CD4-positive, alpha-beta T cell treated with Interleukin-10 for 1 hour (primary cell): ENCODE measurements at regions not wholly inside any gene's neighbourhood (a gene's known extent, or its start where the extent isn't known, plus 50 kb on each side); places are given as distances from the start of the nearest gene placed in this dataset.
"Not testable (repeated sequence)": the region's sequence is repeated elsewhere in the genome, so short reads cannot be mapped to it uniquely, and the experiment has no call there.

Source experiments
- DNase-seq: peaks from one replicate; pipeline ENCODE4 v3.0.0-alpha.2; 2020

DNA sequence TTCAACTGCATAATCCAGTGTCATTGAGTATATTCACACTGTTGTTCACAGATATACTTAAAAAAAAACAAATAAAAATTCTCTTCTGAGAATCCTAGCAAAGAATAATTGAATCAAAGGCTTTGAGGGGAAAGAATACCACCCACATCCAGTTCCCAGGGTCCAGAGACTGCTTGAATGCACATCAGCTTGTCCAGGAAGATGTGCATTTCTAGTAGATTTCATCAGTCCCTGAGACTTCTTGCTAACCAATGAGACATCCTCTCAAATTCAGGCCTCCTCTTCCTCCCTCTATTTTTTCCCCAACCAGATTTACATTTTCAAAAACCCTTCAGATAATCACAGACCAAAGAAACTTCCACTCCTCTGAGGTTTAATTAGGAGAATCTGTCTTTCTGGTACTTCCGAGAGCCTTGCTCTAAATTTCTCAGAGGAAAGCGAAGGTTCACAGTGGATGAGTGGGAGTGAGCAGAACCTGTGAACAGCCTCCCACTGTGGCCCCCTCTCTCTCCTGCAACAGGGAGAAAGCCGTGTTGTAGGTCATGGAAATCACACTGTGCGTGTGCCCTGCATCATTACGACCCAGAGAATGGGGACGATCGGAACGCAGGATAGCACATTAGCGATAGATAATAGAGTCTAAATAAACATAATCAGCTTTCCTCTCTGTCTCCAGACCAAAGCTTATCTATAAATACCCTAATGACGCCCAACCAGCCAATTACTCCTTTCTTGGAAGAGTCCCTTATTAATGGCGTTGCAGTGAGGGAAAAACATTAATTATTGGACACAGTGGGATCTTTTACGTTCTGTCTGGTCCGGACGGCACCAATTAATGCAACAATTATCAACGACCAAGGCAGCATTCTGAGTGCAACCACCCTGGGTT, 212.5 kb downstream of the EMX2 start:
- DNase-seq, result no peak

DNA sequence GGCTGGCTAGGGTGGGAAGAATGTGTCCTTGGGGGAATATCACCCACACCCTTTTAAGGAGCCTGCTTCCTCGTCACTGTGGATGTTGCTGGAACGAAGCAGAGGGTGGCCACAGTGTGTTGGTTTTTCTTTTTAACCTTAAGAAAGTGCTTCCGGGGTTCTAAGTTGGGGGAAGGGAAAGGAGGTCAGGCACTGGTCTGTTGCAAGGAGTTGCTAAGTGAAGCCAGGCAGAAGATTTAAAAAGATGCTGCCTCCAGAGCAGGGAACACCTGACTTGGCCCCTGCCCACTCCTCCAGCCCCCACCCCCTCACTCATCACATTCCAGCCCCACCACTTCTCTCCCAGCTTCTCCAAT, 213.1 kb downstream of the EMX2 start:
- DNase-seq, result no peak

DNA sequence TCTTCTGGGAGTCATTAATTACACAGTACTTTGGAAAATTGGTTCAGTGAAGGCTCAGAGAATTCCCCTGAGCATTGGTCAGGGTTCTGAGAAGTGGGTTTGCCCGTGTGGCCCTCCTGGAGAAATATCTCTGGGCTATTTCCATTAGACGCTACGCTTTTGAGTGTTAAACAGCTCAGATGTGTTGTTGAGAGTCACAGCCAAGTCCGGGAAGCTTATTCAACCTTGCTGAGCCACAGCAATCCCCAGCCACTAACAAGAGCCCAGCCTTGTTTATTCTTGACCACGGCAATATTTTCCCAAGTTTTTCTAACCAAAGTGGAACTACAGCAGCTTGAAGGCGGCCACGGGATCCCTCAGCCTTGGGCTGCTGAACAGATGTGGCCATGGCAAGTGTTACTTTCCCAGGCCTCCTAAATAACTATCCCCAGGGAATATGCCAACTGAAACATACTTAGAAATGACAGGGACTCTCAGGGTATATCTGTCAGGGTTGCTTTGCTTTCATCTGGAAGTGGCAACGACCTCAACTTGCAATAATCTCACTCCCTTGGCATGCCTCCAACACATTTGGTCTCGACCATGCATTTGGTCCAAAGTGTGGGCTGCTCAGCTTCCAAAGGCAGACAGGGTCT, 214.7 kb downstream of the EMX2 start:
- no peak for DNase-seq

DNA sequence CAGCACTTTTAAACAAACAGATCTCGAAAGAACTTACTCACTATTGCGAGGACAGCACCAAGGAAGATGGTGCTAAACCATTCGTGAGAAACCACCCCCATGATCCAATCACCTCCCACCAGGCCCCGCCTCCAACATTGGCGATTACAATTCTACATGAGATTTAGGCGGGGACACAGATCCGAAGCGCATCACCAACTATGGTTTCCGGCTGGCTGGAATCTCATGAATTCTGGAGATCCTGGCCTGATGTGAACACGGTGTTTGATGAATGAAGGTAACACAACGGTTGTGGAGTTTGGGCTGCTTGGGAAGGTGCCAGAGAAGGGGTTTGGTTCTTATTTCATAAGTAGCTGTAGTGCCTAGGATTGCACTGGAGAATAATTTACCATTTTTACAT, 216.7 kb downstream of the EMX2 start:
- no peak for DNase-seq

DNA sequence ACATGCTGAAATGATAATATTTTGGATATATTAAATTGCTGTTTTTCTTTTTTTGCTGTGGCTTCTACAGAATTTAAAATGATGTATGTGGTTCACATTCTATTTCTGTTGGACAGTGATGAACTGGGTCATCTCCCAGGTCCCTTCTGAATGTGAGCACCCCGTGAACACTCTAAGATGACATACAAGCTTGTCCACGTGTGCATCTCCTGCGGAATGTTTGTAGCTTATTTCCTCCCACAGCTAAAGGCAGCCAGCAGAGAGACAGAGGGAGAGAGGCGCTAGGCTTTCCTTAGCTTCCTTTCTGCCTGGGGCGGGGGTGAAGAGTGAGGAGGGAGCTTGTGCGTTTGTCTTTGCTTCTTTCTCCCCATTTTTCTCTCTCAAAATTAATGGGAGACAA, 219.1 kb downstream of the EMX2 start:
- DNase-seq, result no peak

DNA sequence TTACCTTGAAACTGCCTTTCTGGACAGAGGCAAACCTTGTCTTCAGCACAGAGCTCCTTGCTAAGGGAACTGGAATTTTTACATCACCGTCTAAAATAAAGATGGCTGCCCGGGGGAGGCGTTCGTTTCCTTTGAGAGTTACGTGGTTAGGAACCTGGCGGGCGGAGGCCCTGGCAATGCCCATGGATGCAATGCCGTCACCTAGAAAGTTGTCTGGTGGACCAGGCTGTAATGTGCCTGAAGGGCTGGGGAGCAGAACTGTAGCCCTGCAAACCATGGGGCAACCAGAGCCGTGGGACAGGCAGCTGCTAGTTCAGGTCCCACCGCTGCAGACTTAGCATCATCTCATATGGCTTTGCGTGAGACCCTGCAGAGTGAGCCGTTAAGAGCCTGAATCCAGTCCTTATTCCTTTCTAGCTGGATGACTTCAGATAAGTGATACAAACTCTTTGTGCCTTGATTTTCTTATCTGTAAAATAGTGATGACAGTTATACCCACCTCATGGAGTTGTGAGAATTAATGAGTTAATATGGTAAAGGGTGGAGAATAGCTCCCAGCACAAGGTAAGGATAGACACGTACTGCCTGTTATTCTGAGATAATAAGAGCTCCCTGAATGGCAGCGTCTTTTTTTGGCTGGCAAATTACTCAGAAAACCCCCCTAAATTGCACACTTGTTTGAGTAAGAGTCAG, 219.7 kb downstream of the EMX2 start:
- DNase-seq, result no peak

DNA sequence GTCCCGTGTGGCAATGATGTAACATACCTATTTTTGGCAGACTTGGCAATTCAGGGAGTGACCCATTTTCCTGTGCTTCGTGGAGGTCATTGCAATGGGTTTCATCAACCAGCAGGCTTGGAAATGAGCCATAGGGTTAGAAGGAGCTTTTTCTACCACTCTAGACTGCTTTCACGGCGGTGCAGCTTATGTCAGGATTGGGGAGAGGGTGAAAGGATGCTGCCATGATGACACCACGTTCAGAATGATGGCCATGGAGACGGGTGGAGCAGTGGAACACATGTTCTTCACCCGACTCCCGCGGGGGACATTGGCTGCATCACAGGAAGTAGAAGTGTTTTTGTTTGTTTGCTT, 220.2 kb downstream of the EMX2 start:
- DNase-seq, result no peak

DNA sequence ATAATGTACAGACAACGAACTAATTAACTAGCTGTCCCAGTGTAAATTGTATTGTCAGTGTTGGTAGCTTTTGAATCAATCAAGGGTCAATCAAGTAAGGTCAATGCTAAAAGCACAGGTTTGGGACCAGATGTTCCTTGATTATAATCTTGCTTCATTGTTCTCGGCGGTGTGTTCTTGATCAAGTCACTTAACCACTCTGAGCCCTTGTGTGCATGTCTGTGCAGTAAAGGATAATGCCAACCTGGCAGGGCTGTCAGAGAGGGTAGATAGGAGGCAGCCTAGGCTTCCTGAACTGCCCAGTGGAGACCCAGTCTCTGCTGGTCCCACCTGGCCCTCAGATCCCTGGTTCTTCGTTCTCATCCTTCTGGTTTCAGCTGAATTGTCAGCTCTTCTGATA, 221.0 kb downstream of the EMX2 start:
- DNase-seq, result no peak

DNA sequence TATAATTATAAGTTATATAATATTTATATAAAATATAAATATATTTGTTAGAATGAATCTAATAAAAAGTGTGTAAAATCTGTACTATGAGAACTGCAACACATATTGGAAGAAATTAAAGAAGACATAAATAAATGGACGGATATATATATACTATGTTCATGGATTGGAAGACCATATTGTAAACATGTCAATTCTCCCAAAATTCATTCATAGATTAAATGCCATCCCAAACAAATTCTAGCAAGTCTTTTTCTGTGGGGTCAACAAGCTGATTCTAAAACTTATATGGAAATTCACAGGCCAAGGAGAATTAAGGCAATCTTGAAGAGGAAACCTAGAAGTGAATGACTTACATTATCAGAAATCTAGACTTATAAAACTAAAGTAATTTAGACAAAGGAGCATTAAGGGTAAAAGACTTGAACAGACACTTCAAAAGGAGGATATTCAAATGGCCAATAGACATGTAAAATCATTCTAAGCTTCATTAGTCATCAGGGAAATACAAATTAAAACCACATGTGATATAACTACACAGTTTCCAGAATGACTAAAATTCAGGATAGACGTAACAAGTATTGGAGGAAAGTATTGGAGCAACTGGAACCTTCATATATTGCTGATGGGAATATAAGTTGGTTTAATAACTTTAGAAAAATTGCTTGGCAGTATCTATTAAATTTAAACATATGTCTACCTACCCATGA, 225.9 kb downstream of the EMX2 start:
- no peak for DNase-seq

DNA sequence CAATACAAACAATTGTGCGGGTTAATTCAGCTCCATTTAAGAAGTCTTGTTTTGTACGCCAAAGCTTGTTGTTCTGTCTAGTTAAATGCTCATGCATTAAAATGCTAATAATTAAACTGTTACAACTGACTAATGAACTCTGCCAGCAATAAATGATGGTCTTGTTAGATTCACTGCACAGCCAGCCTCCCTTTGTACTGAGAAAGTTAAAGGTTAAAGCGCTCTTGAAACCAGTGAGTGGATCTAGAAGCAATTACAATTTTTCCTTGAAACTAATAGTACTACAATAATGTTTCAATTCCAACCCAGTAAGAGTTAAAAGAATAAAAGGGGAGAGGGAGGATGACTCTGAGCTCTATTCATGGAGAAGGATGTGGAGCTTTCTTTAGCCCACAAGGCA, 233.0 kb downstream of the EMX2 start:
- DNase-seq, result no peak

DNA sequence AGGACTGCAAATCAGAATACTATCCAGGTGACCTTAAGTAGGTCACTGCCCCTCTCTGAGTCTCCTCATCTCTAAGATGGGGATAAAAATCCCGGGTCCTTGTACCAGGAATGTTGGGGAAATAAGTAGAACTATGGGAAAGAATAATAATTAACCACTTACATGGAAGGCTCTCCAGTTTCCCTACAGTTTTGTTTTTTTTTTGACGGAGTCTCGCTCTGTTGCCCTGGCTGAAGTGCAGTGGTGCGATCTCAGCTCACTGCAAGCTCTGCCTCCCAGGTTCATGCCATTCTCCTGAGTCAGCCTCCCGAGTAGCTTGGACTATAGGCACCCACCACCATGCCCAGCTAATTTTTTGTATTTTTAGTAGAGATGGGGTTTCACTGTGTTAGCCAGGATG, 234.7 kb downstream of the EMX2 start:
- not testable (repeated sequence) for DNase-seq

DNA sequence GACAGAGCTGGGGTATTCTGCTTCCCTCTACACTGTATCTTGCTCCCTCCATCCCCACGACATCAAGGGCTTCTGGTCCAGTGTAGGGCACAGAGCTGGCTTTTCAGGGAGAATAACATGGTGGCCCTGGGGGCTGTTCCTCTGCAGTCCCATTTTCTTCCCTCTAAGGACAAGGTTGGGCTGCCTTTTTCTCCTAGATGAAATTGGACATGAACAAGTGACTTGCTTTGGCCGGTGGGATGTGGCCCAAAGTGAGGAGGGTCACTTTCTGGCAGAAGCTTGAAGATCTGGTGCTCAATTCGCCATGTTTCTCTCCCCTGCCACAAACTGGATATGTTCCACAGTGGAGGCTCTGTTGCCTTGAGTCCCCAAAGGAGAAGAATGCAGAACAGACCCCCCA, 235.7 kb downstream of the EMX2 start:
- DNase-seq, result no peak

DNA sequence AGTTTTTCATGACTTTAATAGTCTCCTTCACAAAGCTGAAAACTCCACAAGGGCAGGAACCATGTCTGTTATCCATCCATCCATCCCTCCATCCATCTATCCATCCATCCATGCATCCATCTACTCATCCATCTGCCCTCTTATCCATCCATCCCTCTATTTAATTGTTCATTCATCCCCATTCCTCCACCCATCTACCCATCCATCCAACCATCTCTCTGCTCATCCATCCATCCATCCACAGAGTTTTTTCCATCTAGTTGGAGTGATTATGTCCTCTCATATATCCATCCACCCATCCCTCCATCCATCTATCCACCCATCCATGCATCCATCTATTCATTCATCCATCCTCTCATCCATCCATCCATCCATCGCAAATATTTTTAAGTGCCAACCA, 237.9 kb downstream of the EMX2 start:
- DNase-seq, result no peak

DNA sequence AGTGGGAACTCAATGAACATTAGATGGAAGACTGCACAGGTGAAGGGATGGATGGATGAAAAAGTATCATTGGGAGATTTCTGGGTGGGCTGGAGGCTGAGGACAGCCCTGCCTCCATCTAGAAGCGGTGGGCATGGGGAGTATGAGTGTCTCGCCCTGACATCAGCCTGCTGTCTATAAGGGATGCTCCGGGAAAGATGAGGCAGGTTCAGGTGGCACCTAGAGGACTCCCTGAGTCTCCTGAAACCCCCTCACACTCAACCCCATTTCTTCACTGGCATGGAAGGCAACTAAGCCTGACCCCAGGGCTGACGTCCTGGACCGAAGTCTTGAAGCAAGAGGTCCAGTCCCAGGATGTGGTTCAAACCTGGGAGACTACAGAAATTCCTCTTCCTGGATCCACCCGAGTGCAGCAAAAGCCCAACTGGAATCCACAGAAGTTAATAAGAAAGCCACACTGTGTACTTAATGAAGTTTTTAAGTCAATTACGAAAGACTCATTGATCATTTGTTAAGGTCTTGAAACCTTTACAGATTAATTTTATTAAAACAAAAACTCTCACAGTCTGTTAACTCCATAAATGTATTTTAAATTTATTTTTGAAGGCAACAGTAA, 238.8 kb downstream of the EMX2 start:
- DNase-seq, result no peak

DNA sequence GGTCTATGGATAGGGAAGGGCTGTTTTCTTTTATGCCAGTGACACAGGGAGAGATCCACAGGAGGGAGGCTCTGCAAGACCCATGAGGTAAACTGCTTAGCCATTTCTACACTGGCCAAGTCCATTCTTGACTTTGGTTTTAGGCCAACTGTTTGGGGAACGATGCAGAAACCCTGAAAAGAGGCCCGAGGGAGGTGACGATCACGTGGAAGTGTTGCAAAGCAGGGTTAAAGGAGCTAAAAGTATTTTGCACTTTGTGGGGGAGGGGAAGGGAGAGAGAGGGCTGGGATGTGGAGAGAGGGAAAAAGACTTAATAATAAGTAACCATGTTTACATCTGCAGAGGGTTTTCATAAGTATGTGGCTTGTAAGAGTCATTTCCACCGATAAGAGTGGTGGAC, 239.7 kb downstream of the EMX2 start:
- no peak for DNase-seq

DNA sequence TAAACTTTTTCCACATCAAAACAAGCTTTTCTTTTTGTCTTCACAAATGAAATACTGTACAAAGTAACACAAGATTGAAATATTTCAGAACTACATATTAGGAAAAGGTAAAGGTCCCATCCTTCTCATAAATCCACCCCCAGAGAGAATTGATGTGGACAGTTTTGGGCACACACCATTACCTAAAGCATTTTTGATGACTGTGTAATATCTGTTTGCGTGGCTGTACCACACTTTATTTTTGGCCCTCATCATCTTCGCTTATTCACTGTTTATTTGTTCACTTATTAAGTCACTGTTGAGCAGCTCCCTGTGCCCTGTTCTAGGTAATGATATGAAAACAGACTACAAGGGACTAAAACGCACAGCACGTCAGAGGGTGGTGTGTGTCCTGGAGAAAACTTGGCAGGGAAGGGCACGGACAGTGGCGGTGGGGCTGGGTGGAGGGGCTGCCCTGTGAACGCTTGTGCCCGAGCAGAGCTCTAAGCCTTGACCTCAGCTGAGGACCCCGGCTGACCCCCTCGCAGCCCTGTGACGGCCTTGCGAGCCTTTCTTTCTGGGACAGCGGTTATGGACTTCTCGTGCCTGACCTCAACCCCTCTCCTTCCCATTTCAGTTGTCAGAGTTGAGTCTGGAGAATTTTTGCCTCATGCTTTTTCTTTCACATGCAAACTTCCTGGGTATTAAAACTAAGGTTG, 241.3 kb downstream of the EMX2 start:
- DNase-seq, result no peak

DNA sequence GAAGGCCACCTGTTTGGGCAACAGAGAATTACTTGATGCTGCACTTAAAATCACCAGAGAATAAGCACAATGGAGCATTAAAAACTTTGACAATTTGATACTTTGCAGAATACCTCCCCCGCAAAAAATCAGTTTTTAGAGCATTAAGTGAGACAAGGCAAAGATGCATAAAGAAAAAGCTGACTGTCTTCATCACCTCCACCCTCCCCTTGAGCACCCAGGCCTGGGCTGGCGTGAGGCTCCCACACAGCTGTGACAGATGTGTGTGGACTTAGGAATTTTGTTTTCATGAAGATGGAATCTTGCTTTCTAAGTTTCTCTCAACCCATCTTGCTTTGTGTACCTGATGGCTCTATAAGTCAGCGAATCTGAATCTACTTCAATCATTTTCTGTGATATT, 242.2 kb downstream of the EMX2 start:
- DNase-seq, result no peak

DNA sequence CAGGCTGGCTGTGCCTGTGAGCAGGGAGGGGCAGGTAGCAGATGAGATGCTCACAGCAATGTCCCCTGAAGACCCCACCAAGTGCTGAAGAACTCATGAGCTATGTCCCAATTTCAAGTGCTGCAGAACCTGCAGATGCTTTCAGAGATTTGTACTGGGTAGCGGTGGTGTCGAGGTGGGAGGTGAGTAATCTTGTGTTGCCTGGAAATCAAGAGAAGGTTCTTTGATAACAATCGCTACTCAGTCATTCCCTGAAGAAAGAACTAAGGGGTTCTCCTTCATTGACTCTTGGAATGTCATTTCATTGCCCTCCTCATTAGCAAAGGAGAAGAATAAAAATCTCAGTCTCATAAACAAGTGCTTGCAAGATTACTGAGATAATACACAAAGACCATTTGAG, 246.4 kb downstream of the EMX2 start:
- no peak for DNase-seq

DNA sequence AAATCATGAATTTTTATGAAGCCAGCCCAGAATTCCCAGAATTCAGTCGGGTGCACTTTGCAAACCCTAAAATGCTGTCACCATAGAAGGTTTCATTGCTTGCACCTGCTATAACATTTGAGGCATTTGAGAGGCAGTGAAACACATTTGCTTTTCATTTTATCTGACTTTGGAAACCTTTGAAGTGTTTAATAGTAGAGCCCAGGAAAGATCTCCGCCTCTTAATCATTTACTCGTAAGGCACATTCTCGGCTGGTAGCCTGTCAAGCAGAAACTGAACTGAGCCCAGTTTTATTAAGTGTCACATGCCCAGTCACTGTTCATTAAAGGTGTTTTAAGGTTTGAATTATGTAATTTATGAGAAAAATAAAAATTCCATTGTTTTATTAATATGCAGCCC, 247.6 kb downstream of the EMX2 start:
- DNase-seq, result no peak

DNA sequence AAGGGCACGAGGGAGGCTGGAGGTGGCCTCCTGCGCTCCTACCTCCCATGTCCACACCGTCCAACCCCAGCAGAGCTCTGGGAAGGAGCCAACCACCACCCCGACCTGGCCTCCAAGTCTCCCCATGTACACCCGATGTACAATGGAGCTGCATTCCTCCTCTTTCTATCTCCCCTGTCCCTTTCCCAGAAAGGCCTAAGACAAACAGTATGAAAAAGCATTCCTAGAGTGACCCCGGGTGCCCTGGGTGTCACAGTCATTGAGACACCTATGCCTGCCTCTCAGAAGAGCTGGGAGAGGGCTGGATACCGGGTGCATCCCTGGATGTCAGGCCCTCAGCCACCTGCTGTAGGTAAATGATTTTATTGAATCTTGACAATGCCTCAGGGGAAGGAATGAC, 248.1 kb downstream of the EMX2 start:
- DNase-seq, result no peak

DNA sequence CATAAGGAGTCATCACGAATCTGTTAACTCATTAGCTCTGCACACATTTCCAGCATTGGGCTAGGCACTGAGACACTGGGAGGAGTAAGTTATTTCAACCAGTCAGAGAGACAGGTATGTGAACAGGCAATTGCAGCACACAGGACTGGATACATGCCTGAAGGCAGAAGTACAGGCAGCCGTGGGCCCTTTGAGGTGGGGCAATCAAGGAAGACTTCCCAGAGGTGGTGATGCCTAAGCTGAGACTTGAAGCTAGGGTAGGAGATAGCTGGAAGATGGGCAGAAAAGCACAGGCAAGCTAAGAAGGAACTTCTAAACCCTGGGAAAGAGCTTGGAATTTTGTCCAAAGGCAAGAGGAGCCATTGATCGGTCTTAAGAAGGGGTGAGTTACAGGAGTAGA, 249.7 kb downstream of the EMX2 start:
- no peak for DNase-seq

DNA sequence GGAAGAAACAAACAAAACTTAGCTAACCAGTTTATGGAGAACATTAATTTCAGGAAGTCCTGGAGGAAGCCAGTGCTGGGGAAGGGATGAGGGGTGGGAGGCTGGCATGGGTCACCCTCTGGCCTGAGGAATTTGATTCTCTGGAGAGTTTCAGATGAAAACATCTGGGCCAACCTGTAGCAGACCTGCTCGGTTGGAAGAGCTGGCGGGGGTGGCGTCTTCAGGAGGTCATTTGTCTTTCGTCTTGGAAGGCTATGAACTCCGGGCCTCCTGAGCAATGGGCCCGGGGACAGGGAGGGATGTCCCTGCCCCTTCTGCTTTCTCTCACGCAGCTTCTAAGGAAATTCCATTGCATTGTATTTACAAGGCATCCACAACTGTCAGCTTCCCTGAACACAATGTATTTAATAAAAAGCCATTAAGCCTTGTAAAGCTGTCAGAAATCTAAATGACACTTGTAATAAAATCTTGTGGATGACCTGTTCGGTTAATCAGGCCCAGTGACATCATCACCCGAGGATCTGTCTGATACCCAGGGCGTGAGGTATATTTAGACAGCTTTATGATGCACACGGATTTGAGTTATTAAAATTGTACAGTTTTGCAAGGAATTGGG, 250.5 kb downstream of the RAB11FIP2 start:
- DNase-seq, result no peak
